IMR-90 (cell line): ENCODE measurements at regions not wholly inside any gene's neighbourhood (a gene's known extent, or its start where the extent isn't known, plus 50 kb on each side); places are given as distances from the start of the nearest gene placed in this dataset.
A peak's percentile ranks its signal among the peaks of the same experiment; 100 is the strongest.

Experiments
- ATAC-seq: fragments of 200-7000 bp; cut with Tn5 transposase; 2 replicates; pipeline ENCODE4 v1.9.1; 2020; ENCODE audit warnings: low read depth, mild to moderate bottlenecking, moderate library complexity
- BruUV-seq: library from RNA; stranded (reverse); fragments of 400-500 nt; replicated peaks from 2 replicates; lab custom pipeline; 2021; lab: Mats Ljungman, UMichigan
- CTCF ChIA-PET: fragments of 300-600 bp; formaldehyde crosslinking; extraction: SDS; loops from one replicate; lab custom pipeline; 2021; ENCODE audit warnings: antibody characterized with exemption; lab: Yijun Ruan, JAX
- POLR2A ChIA-PET: fragments of 300-600 bp; sonication (Branson Sonifier 250); formaldehyde crosslinking; loops from one replicate; lab custom pipeline; 2022; ENCODE audit warnings: antibody characterized with exemption; ENCODE audit not compliant: unreplicated experiment; lab: Charles Lee
- DNase-seq: peaks from one replicate; pipeline ENCODE4 v3.0.0; 2013
- H2AFZ ChIP-seq: replicated peaks from 2 replicates; pipeline ENCODE3; 2013; ENCODE audit warnings: low read length, mild to moderate bottlenecking; ENCODE audit not compliant: poor library complexity
- H2AK5ac ChIP-seq: 2 replicates; pipeline ENCODE4 v1.6.1; 2013; ENCODE audit warnings: low read depth, low read length, inconsistent platforms
- H2AK9ac ChIP-seq: replicated peaks from 2 replicates; pipeline ENCODE3; 2013; ENCODE audit warnings: mild to moderate bottlenecking, low read depth, low read length, moderate library complexity; ENCODE audit not compliant: poor library complexity
- H2BK120ac ChIP-seq: 2 replicates; pipeline ENCODE4 v1.6.1; 2013; ENCODE audit warnings: low read depth, low read length, inconsistent platforms
- H2BK15ac ChIP-seq: 3 replicates; pipeline ENCODE4 v1.6.1; 2013; ENCODE audit warnings: low read depth, low read length, inconsistent platforms
- H2BK20ac ChIP-seq: 2 replicates; pipeline ENCODE4 v1.6.1; 2013; ENCODE audit warnings: low read depth, mild to moderate bottlenecking, inconsistent platforms, low read length, moderate library complexity
- H2BK5ac ChIP-seq: 2 replicates; pipeline ENCODE4 v1.6.1; 2013; ENCODE audit warnings: mild to moderate bottlenecking, low read depth, low read length, inconsistent platforms; ENCODE audit not compliant: poor library complexity, severe bottlenecking
- H3K14ac ChIP-seq: replicated peaks from 2 replicates; pipeline ENCODE4 v1.6.1; 2013; ENCODE audit warnings: low read depth, low read length, inconsistent platforms
- H3K18ac ChIP-seq: 2 replicates; pipeline ENCODE4 v1.6.1; 2013; ENCODE audit warnings: low read depth, low read length, control low read depth
- H3K23ac ChIP-seq: 2 replicates; pipeline ENCODE4 v1.6.1; 2013; ENCODE audit warnings: low read depth, low read length, inconsistent platforms
- H3K27ac ChIP-seq: 2 replicates; pipeline ENCODE4 v1.5.1; 2013; ENCODE audit warnings: mild to moderate bottlenecking, control low read depth, low read length; ENCODE audit not compliant: insufficient read depth
- H3K27me3 ChIP-seq: 2 replicates; pipeline ENCODE4 v1.6.1; 2013; ENCODE audit warnings: low read length; ENCODE audit not compliant: control insufficient read depth, insufficient read depth
- H3K36me3 ChIP-seq: 2 replicates; pipeline ENCODE4 v1.6.1; 2013; ENCODE audit warnings: low read length, mixed read lengths; ENCODE audit not compliant: control insufficient read depth, insufficient read depth
- H3K4ac ChIP-seq: 2 replicates; pipeline ENCODE4 v1.6.1; 2013; ENCODE audit warnings: low read depth, low read length, inconsistent platforms
- H3K4me1 ChIP-seq: 2 replicates; pipeline ENCODE4 v1.6.1; 2013; ENCODE audit warnings: low read length, mixed read lengths; ENCODE audit not compliant: control insufficient read depth, insufficient read depth
- H3K4me2 ChIP-seq: 2 replicates; pipeline ENCODE4 v1.6.1; 2013; ENCODE audit warnings: low read depth, mild to moderate bottlenecking, control low read depth, low read length, moderate library complexity
- H3K4me3 ChIP-seq: 2 replicates; pipeline ENCODE4 v1.5.1; 2013; ENCODE audit warnings: low read depth, mild to moderate bottlenecking, control low read depth, low read length, moderate library complexity; ENCODE audit not compliant: insufficient read depth
- H3K56ac ChIP-seq: 2 replicates; pipeline ENCODE4 v1.6.1; 2013; ENCODE audit warnings: low read length, inconsistent platforms; ENCODE audit not compliant: insufficient read depth; ENCODE audit errors: extremely low read depth
- H3K79me1 ChIP-seq, 2 experiments: 2 replicates each; pipeline ENCODE4 v1.6.1; 2013; ENCODE audit warnings: low read length in 2 of 2, inconsistent platforms in 1 of 2, low read depth in 1 of 2
- H3K9ac ChIP-seq: 2 replicates; pipeline ENCODE4 v1.6.1; 2013; ENCODE audit warnings: low read depth, low read length, control low read depth
- H3K9me1 ChIP-seq: 2 replicates; pipeline ENCODE4 v1.6.1; 2013; ENCODE audit warnings: low read length, inconsistent platforms; ENCODE audit not compliant: insufficient read depth
- H3K9me3 ChIP-seq: 2 replicates; pipeline ENCODE4 v1.6.1; 2013; ENCODE audit warnings: low read length; ENCODE audit not compliant: control insufficient read depth, insufficient read depth
- H4K20me1 ChIP-seq: 2 replicates; pipeline ENCODE4 v1.6.1; 2013; ENCODE audit warnings: low read length, inconsistent platforms; ENCODE audit not compliant: insufficient read depth
- H4K5ac ChIP-seq: 2 replicates; pipeline ENCODE4 v1.6.1; 2013; ENCODE audit warnings: mild to moderate bottlenecking, low read depth, low read length, control low read depth
- H4K8ac ChIP-seq, 2 experiments: 2 replicates each; pipeline ENCODE4 v1.6.1; 2013; ENCODE audit warnings: low read depth in 2 of 2, low read length in 2 of 2, control low read depth in 1 of 2, inconsistent platforms in 1 of 2
- H4K91ac ChIP-seq: 2 replicates; pipeline ENCODE4 v1.6.1; 2013; ENCODE audit warnings: low read depth, low read length, inconsistent platforms; ENCODE audit not compliant: insufficient read depth
- BHLHE40 ChIP-seq: fragments of 150-350 bp; IDR thresholded peaks from 2 replicates; pipeline ENCODE4 v1.6.1; 2016; ENCODE audit warnings: mild to moderate bottlenecking, low read depth, low read length
- CEBPB ChIP-seq: IDR thresholded peaks from 2 replicates; pipeline ENCODE4 v1.6.1; 2012; ENCODE audit warnings: low read depth, low read length, improper control_type of control experiment
- CHD1 ChIP-seq: IDR thresholded peaks from 2 replicates; pipeline ENCODE4 v1.6.1; 2012; ENCODE audit warnings: low read depth, low read length, improper control_type of control experiment
- CTCF ChIP-seq: conservative IDR thresholded peaks from 2 replicates; pipeline ENCODE4 v1.5.1; 2012; ENCODE audit warnings: mild to moderate bottlenecking, low read depth, low read length, improper control_type of control experiment
- ELK1 ChIP-seq: fragments of 150-350 bp; IDR thresholded peaks from 2 replicates; pipeline ENCODE4 v1.6.1; 2016; ENCODE audit warnings: low read depth, mild to moderate bottlenecking, low read length, moderate library complexity, borderline replicate concordance
- FOS ChIP-seq: fragments of 150-350 bp; IDR thresholded peaks from 2 replicates; pipeline ENCODE4 v1.6.1; 2016; ENCODE audit warnings: low read depth, low read length
- MAZ ChIP-seq: IDR thresholded peaks from 2 replicates; pipeline ENCODE4 v1.6.1; 2012; ENCODE audit warnings: low read depth, mild to moderate bottlenecking, low read length, improper control_type of control experiment, moderate library complexity, borderline replicate concordance
- MXI1 ChIP-seq: IDR thresholded peaks from 2 replicates; pipeline ENCODE4 v1.6.1; 2012; ENCODE audit warnings: low read depth, mild to moderate bottlenecking, low read length, moderate library complexity, borderline replicate concordance
- NFE2L2 ChIP-seq: fragments of 150-350 bp; IDR thresholded peaks from 2 replicates; pipeline ENCODE4 v1.6.1; 2016; ENCODE audit warnings: low read depth, mild to moderate bottlenecking, low read length
- POLR2A ChIP-seq: IDR thresholded peaks from 2 replicates; pipeline ENCODE4 v1.6.1; 2012; ENCODE audit warnings: mild to moderate bottlenecking, low read depth, low read length
- SMC3 ChIP-seq: fragments of 150-350 bp; IDR thresholded peaks from 2 replicates; pipeline ENCODE4 v1.6.1; 2016; ENCODE audit warnings: low read depth, mild to moderate bottlenecking, antibody characterized with exemption, low read length, moderate library complexity
- WGBS, 2 experiments: methylation state at CpG; one replicate each; pipeline versions ENCODE4 v1.1.5 to v1.1.7; 2013; ENCODE audit warnings: missing lambda C conversion rate in 2 of 2; ENCODE audit not compliant: insufficient read length in 1 of 2; ENCODE audit errors: extremely low coverage in 2 of 2; 5-methylcytosine and 5-hydroxymethylcytosine counted together
- dilution Hi-C: fragments of 300-500 bp; cut with HindIII; formaldehyde crosslinking; loops from one replicate; pipeline ENCODE4 v1.14.3; 2018; ENCODE audit warnings: low sequenced_read_pairs; ENCODE audit not compliant: unreplicated experiment
- in situ Hi-C: fragments of 300-500 bp; cut with MboI; formaldehyde crosslinking; loops from 3 replicates; pipeline ENCODE4 v1.14.3; 2019; ENCODE audit warnings: low sequenced_read_pairs, inconsistent platforms, mixed read lengths
- intact Hi-C: fragments of 100-400 bp; cut with micrococcal nuclease; formaldehyde crosslinking; loops from 2 replicates; pipeline ENCODE4 v1.10.0; 2022

GRCh38 chr6:14713966-14714631 lies 531.8 kb upstream of the JARID2 start (continued):
- TF ChIP-seq NFE2L2, result no peak
- TF ChIP-seq CTCF, result no peak
- no peak for TF ChIP-seq POLR2A
- no peak for TF ChIP-seq SMC3

- H2AK9ac ChIP-seq, result no peak overlapping the region
- H3K27ac ChIP-seq, result no peak overlapping the region
- BruUV-seq, result no TSS peak
- no peak overlapping the region for H3K9ac ChIP-seq
- peak overlapping the region; percentile 27; the same call in 2 of the 3 replicates for H2BK15ac ChIP-seq
- in situ Hi-C loops (no loop called here), intact Hi-C loops (no loop called here), dilution Hi-C loops (no loop called here)
- peaks cover 14% of the 10 kb centered on the region for H3K4me1 ChIP-seq
- H3K4ac ChIP-seq, result peak overlapping the region; percentile 46; the same call in 1 of the 2 replicates
- no peak overlapping the region for H3K14ac ChIP-seq
- no peak overlapping the region for H3K56ac ChIP-seq
- no peak overlapping the region for H4K91ac ChIP-seq
- no peaks in the 10 kb centered on the region for H3K36me3 ChIP-seq
- no peak overlapping the region for H3K4me2 ChIP-seq
- ATAC-seq (no peak), DNase-seq (no peak)
- peaks cover 13% of the 10 kb centered on the region for H3K9me1 ChIP-seq
- H2AK5ac ChIP-seq, result peak overlapping the region; percentile 58
- H3K4me3 ChIP-seq, result no peak overlapping the region
- no peak overlapping the region for H3K23ac ChIP-seq
- no peak overlapping the region for H2AFZ ChIP-seq
- H2BK120ac ChIP-seq, result no peak overlapping the region; the same call in 1 of the 2 replicates
- no peak overlapping the region for H4K8ac ChIP-seq
- no peaks in the 10 kb centered on the region for H3K27me3 ChIP-seq
- ChIA-PET POLR2A (no interaction called here), CTCF (interaction anchor here (1.1 kb wide), 1 partner anchor 9 kb away, joined by 3 read pairs; no protein-coding TSS in a partner anchor)
- H2BK20ac ChIP-seq, result no peak overlapping the region; the same call in 1 of the 2 replicates
- H2BK5ac ChIP-seq, result no peak overlapping the region
- no peaks in the 10 kb centered on the region for H3K9me3 ChIP-seq
- H4K20me1 ChIP-seq, result no peaks in the 10 kb centered on the region
- H4K5ac ChIP-seq, result no peak overlapping the region
- no peak overlapping the region for H3K18ac ChIP-seq
- WGBS, 2 experiments, result 100% methylated on average over 2 of the region's 5 CpGs; no CpG with 5 or more reads in 1 of the 2 experiments
- no peaks in the 10 kb centered on the region for H3K79me1 ChIP-seq
- TF ChIP-seq POLR2A (no peak), CEBPB (no peak), SMC3 (no peak), ELK1 (no peak), MXI1 (no peak), MAZ (no peak), FOS (no peak), BHLHE40 (no peak), CTCF (no peak), CHD1 (no peak)
Measured at GRCh38 chr6:14715076-14715475, 530.8 kb upstream of the JARID2 start.
